ENCODE measurements at regions not wholly inside any gene's neighbourhood (a gene's known extent, or its start where the extent isn't known, plus 50 kb on each side); places are given as distances from the start of the nearest gene placed in this dataset.

DNA sequence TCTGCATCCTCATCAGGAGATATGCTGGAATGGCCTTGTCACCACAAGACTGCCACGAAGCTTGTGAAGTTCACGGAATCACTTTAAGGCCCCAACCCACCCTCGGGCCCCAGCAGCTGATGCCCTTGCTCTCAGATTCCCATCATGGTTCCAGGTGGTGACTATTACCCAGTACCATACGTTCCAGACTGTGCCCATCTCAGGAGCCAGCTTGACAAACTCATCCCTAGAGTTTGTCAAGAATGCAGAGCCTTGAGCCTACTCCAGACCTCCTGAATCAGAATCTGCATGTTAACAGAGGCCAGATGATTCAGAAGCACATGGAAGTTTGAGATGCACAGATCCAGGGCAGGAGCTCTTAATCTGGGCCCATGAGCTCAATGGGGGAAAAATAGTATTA lies 53.9 kb upstream of the RBM15 start:
- DNase-seq = no peak
- no peak for ATAC-seq (ENCODE audit: low read depth)
- POLR2A ChIA-PET = no interaction called here
- peaks cover 2% of the 10 kb centered on the region for H3K4me1 Mint-ChIP-seq
- H3K36me3 Mint-ChIP-seq = no peaks in the 10 kb centered on the region
- peaks cover 2% of the 10 kb centered on the region for H3K27me3 Mint-ChIP-seq
- H3K4me3 Mint-ChIP-seq = no peak overlapping the region
- H3K27ac Mint-ChIP-seq = no peak overlapping the region
- no peaks in the 10 kb centered on the region for H3K9me3 Mint-ChIP-seq

DNA sequence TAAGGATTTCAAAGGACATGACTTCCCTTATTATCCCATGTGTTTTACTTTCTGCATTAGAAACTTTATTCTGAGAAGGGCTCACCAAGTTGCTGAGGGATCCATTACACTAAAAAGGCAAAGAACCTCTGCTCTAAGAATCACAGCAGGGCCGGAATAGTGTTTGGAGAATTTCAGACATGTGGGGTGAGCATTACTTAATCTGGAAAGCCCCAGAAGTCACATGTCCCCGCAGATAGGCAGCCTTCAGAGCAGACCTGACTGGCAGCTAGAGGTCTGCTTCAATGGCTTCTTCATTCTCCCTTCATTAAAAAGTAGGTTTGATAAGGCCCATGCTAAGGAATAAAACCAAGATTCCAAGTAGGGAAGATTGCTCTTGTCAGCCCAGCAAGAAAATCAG lies 52.6 kb upstream of the RBM15 start:
- no peak for ATAC-seq (ENCODE audit: low read depth)
- Mint-ChIP-seq H3K27ac (no peak overlapping the region), H3K4me3 (no peak overlapping the region), H3K27me3 (no peaks in the 10 kb centered on the region), H3K36me3 (no peaks in the 10 kb centered on the region), H3K9me3 (no peaks in the 10 kb centered on the region), H3K4me1 (peaks cover 2% of the 10 kb centered on the region)
- POLR2A ChIA-PET = no interaction called here
- no peak for DNase-seq

DNA sequence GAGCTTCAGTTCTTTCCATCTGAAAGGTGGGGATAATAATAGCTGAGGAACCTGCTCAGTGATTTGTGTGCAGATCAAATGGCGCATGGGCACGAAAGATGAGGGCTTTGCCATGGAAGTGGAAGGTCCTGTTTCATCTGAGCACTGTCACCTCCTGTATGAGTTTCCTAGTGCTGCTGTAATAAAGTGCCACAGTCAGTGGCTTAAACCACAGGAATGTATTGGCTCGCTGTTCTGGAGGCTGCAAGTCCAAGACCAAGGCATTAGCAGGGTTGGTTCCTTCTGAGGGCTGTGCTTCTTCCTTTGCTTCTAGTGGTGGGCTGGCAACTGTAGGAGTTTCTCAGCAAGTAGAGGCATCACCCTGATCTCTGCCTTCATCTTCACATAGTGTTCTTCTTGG lies 51.1 kb upstream of the RBM15 start:
- H3K27me3 Mint-ChIP-seq = peaks cover 3% of the 10 kb centered on the region
- peaks cover 2% of the 10 kb centered on the region for H3K4me1 Mint-ChIP-seq
- POLR2A ChIA-PET = no interaction called here
- no peak for DNase-seq
- H3K36me3 Mint-ChIP-seq = no peaks in the 10 kb centered on the region
- H3K4me3 Mint-ChIP-seq = no peak overlapping the region
- no peak for ATAC-seq (ENCODE audit: low read depth)
- no peak overlapping the region for H3K27ac Mint-ChIP-seq
- H3K9me3 Mint-ChIP-seq = no peaks in the 10 kb centered on the region

Measured in activated naive CD8-positive, alpha-beta T cell treated with anti-CD3 and anti-CD28 coated beads, Interleukin-2, amount 10 ng/mL, durations not matched to agents 7 days and 5 days (primary cell).